ENCODE measurements at regions not wholly inside any gene's neighbourhood (a gene's known extent, or its start where the extent isn't known, plus 50 kb on each side); places are given as distances from the start of the nearest gene placed in this dataset.

DNA sequence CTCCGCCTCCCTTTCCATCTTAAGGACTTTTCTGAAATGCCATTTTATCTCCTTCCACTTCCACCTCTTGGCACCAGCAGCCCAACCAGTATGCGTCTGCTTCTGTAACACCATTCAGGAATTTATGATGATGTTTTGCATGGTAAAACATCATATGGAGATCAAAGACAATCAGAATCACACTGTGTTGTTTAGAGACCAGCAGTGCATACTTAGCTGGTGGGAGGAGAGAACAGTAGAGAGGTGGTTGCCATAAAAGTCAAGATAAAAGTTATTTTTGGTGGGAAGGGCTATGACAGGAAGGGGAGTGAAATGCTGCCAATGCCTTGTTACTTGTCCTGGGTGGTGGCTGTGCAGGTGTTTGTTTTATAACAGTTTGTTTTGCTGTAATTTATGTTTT lies 268.0 kb downstream of the OPA1 start:
- H3K9me3 Mint-ChIP-seq = peaks cover 0 to 4% of the 10 kb centered on the region in 2 experiments; a peak in 2 of 5 replicates
- peaks cover 9 to 16% of the 10 kb centered on the region in 2 experiments for H3K4me1 Mint-ChIP-seq
- Histone ChIP-seq H2AK5ac (ENCODE audit: insufficient read length, low read length) (no peak overlapping the region), H2AFZ (ENCODE audit: low read length) (no peak overlapping the region), H3K4me2 (ENCODE audit: insufficient read depth, insufficient read length, low read length) (no peak overlapping the region), H4K5ac (ENCODE audit: insufficient read length, low read depth, low read length) (no peak overlapping the region), H3K9ac (ENCODE audit: extremely low read depth, insufficient read length, low read length) (no peak overlapping the region), H2BK120ac (ENCODE audit: low read depth, low read length, poor library complexity, severe bottlenecking) (no peak overlapping the region), H3K18ac (ENCODE audit: insufficient read length, low read depth, low read length) (no peak overlapping the region), H3K27ac (ENCODE audit: insufficient read length, low read depth, low read length) (no peak overlapping the region), H3K23me2 (ENCODE audit: insufficient read length, low read depth, low read length, poor library complexity, severe bottlenecking) (no peaks in the 10 kb centered on the region), H3K4me1 (ENCODE audit: insufficient read depth, low read length) (peaks cover 2% of the 10 kb centered on the region; the same call in 1 of the 2 replicates), H3K27me3 (ENCODE audit: insufficient read depth, low read length) (no peaks in the 10 kb centered on the region), H2BK15ac (ENCODE audit: low read depth, low read length) (no peak overlapping the region), H3K9me3 (ENCODE audit: control insufficient read depth, low read depth, low read length) (no peaks in the 10 kb centered on the region), H4K91ac (ENCODE audit: insufficient read length, low read depth, low read length) (no peak overlapping the region), H4K20me1 (ENCODE audit: control insufficient read depth, insufficient read depth, insufficient read length) (no peaks in the 10 kb centered on the region), H4K8ac (replicated peaks; ENCODE audit: insufficient read length, low read depth, low read length) (no peak overlapping the region), H3K56ac (ENCODE audit: insufficient read length, low read depth, low read length) (no peak overlapping the region), H2BK5ac (ENCODE audit: insufficient read length, low read length) (no peak overlapping the region), H3K79me2 (ENCODE audit: insufficient read depth, low read length) (no peaks in the 10 kb centered on the region), H3T11ph (ENCODE audit: low read length) (no peak overlapping the region), H3K4ac (ENCODE audit: low read depth, low read length) (no peak overlapping the region), H3K14ac (ENCODE audit: insufficient read depth, low read length) (no peak overlapping the region), H2BK20ac (ENCODE audit: low read depth, low read length, poor library complexity, severe bottlenecking) (no peak overlapping the region), H3K79me1 (ENCODE audit: insufficient read depth, low read depth, low read length, poor library complexity, severe bottlenecking) (no peaks in the 10 kb centered on the region), H3K23ac (ENCODE audit: insufficient read length, low read depth, low read length) (no peak overlapping the region), H2BK12ac (ENCODE audit: insufficient read length, low read depth, low read length) (no peak overlapping the region)
- H3K27ac Mint-ChIP-seq = no peak overlapping the region
- TF ChIP-seq, protein P1, sequence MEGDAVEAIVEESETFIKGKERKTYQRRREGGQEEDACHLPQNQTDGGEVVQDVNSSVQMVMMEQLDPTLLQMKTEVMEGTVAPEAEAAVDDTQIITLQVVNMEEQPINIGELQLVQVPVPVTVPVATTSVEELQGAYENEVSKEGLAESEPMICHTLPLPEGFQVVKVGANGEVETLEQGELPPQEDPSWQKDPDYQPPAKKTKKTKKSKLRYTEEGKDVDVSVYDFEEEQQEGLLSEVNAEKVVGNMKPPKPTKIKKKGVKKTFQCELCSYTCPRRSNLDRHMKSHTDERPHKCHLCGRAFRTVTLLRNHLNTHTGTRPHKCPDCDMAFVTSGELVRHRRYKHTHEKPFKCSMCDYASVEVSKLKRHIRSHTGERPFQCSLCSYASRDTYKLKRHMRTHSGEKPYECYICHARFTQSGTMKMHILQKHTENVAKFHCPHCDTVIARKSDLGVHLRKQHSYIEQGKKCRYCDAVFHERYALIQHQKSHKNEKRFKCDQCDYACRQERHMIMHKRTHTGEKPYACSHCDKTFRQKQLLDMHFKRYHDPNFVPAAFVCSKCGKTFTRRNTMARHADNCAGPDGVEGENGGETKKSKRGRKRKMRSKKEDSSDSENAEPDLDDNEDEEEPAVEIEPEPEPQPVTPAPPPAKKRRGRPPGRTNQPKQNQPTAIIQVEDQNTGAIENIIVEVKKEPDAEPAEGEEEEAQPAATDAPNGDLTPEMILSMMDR (conservative IDR thresholded peaks at IDR 0.05) = no peak
- peaks cover 21% of the 10 kb centered on the region for H3K27me3 Mint-ChIP-seq (ENCODE audit: low read depth)
- no CpG with 5 or more reads among the region's 2 CpGs for WGBS (ENCODE audit: extremely low coverage, insufficient read length, low lambda C conversion rate)
- H3K36me3 Mint-ChIP-seq (ENCODE audit: insufficient read depth in 1 of 3, low read depth in 3 of 3) = peaks cover 0 to 11% (median 2%) of the 10 kb centered on the region in 3 experiments; a peak in 3 of 7 replicates
- no peak overlapping the region for H3K4me3 Mint-ChIP-seq
- DNase-seq = no peak

Measured in H9 (cell line).